Upper lobe of left lung (tissue), 6 donors: ENCODE measurements at regions not wholly inside any gene's neighbourhood (a gene's known extent, or its start where the extent isn't known, plus 50 kb on each side); places are given as distances from the start of the nearest gene placed in this dataset.
"Not testable (repeated sequence)": the region's sequence is repeated elsewhere in the genome, so short reads cannot be mapped to it uniquely, and the experiment has no call there.

Experiments used
- ATAC-seq, 2 donors: fragments of 200-7000 bp; cut with Tn5 transposase; one replicate each; pipeline ENCODE4 v1.9.1; 2022; ENCODE audit warnings: mild to moderate bottlenecking in 2 of 2, moderate library complexity in 2 of 2; ENCODE audit not compliant: low FRiP score in 2 of 2
- DNase-seq, 2 donors: peaks; one replicate each; pipeline ENCODE4 v3.0.0-alpha.2; 2019 to 2020
- H3K27ac ChIP-seq, 4 donors: fragments of 200-600 bp; sonication (generic); one replicate each; pipeline ENCODE4 v1.5.1; 2016 to 2019
- H3K27me3 ChIP-seq, 4 donors: fragments of 200-600 bp; sonication (generic); one replicate each; pipeline ENCODE4 v1.5.1; 2017 to 2019
- H3K36me3 ChIP-seq, 4 donors: fragments of 200-600 bp; sonication (generic); one replicate each; pipeline ENCODE4 v1.5.1; 2016 to 2019
- H3K4me1 ChIP-seq, 4 donors: fragments of 200-600 bp; sonication (generic); one replicate each; pipeline ENCODE4 v1.5.1; 2018 to 2019
- H3K4me3 ChIP-seq, 4 donors: fragments of 200-600 bp; sonication (generic); one replicate each; pipeline ENCODE4 v1.5.1; 2017 to 2019; ENCODE audit warnings: mild to moderate bottlenecking in 2 of 4, moderate library complexity in 1 of 4
- H3K9me3 ChIP-seq, 4 donors: fragments of 200-600 bp; sonication (generic); one replicate each; pipeline ENCODE4 v1.5.1; 2018 to 2019
- WGBS, 2 donors: methylation state at CpG; one replicate each; pipeline ENCODE4 v1.1.5; 2017 to 2018; 5-methylcytosine and 5-hydroxymethylcytosine counted together
- donor health status: DM: no; HTN: no; CAD: no; lungs with moderate emphysema.
- donor health status: DM: no; HTN: yes; CAD: no; lungs with severe emphysema.

DNA sequence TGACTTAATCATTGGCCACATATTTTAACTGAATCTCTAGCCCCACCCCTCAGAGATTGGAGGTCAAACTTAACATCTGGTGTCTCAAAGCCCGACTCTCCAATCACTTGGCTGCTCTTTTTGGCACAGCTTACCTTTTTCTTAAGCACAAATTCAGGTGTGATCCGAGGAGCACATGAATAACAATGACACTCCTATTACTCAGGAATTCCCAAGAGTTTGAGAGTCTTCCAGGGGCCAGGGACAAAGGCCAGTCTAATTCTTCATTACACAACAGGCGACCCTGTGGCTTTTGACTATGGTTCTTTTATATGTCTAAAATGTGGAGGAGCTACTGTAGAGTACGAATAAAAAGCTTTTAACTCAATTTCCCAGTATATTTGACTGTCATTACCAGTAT lies 190.7 kb upstream of the FAM240B start:
- H3K4me1 ChIP-seq, ATAC-seq, H3K27me3 ChIP-seq, H3K9me3 ChIP-seq, H3K36me3 ChIP-seq, H3K27ac ChIP-seq, H3K4me3 ChIP-seq, DNase-seq: not testable (repeated sequence)
- WGBS, 2 donors, result 10 to 61% methylated on average over 2 to 3 of the region's 4 CpGs

DNA sequence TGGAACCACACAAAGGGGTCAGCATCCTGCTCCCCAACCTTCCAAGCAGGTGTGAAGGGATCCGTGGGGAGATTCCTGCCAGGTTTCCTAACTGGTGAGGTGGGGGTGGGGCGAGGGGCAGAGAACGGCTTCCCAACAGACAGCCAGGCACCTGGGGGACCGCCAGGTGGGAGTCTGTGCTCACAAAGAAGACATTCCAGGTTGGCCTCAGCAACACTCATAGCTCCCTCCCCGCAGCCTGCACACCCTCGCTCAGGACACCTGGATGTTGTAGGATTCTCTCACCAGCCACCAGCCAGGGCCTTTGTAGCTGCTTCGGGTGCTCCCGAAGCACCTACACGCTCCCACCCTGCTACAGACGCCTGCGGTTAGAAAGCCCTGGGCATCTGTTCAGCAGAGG lies 184.8 kb upstream of the FAM240B start:
- no CpG with 5 or more reads among the region's 11 CpGs for WGBS, 2 donors
- H3K4me3 ChIP-seq, result not testable (repeated sequence)

DNA sequence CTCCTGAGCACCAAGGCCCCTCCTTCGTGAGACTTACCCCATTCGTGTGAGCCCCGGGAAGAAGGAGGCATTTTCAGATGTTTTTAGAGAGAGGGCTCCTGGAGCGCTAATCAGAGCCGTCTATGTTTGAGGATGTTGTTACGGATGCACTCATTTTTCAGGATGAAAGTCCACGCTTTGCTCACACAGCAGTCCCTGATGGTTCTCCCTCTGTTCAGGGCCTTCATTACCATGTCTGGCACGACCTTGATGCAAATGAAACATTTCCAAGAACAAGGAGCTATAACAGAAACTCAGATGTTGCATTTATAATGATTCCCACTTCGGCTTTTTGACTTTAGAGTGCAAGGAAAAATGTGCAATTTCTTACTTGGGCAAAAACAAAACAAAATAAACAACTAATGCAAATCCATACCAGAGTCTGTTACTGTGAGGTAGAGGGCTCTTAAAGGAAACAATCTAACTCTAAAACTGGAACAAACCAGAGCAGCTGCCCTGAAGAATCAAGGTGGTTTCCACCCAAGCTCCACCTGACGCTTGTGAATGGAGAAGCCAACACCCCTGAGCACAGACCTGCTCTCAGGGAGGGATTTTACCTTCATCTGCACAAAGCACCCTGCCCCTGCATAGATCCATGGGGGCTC lies 181.7 kb upstream of the FAM240B start:
- not testable (repeated sequence) for H3K4me1 ChIP-seq, H3K36me3 ChIP-seq, H3K4me3 ChIP-seq, H3K9me3 ChIP-seq, ATAC-seq, DNase-seq, H3K27me3 ChIP-seq, H3K27ac ChIP-seq
- no CpG with 5 or more reads among the region's 10 CpGs for WGBS, 2 donors

More for the DNA sequence above, 184.8 kb upstream of the FAM240B start:
- not testable (repeated sequence) for H3K4me1 ChIP-seq, ATAC-seq, H3K27ac ChIP-seq, H3K36me3 ChIP-seq, H3K27me3 ChIP-seq, DNase-seq, H3K9me3 ChIP-seq

DNA sequence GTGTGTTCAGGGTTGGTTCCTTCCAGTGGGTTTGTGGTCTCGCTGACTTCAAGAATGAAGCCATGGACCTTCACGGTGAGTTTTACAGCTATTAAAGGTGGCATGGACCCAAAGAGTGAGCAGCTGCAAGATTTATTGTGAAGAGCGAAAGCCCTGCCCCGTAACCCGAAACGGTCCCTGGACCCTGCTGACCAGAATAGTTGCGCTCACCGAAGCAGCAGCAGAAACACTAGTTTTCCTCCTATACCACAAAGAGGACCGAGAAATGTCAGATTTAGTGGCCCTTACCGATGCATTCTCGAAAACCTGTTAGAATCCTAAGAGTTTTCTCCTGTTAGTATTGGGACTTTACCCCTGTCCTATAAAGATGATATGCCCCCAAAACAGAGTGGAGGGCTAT lies 176.5 kb upstream of the FAM240B start:
- not testable (repeated sequence) for H3K4me1 ChIP-seq, H3K36me3 ChIP-seq, H3K4me3 ChIP-seq, H3K27me3 ChIP-seq, DNase-seq, H3K27ac ChIP-seq, ATAC-seq, H3K9me3 ChIP-seq
- 93 to 100% methylated on average over 1 to 8 of the region's 11 CpGs for WGBS, 2 donors

DNA sequence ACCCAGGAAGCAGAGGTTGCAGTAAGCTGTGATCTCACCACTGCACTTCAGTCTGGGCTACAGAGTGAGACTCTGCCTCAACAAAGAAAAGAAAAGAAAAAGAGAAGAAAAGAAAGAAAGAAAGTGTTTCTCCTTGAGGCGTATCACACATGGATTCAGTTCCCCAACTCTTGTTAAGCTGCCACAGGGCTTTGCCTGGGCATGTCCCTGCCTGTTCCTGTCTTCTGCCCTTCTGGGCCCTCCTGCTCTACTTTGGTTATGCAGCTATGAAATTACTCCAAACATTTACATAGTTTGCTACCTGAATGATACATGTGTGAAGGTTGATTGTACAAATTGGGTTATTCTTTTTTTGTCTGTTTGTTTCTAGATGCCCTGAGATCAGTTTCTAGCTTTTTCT lies 175.3 kb upstream of the FAM240B start:
- not testable (repeated sequence) for H3K36me3 ChIP-seq, H3K4me1 ChIP-seq, H3K27me3 ChIP-seq, ATAC-seq, H3K27ac ChIP-seq, H3K9me3 ChIP-seq, DNase-seq, H3K4me3 ChIP-seq
- WGBS, 2 donors, result no CpG with 5 or more reads among the region's 1 CpG

DNA sequence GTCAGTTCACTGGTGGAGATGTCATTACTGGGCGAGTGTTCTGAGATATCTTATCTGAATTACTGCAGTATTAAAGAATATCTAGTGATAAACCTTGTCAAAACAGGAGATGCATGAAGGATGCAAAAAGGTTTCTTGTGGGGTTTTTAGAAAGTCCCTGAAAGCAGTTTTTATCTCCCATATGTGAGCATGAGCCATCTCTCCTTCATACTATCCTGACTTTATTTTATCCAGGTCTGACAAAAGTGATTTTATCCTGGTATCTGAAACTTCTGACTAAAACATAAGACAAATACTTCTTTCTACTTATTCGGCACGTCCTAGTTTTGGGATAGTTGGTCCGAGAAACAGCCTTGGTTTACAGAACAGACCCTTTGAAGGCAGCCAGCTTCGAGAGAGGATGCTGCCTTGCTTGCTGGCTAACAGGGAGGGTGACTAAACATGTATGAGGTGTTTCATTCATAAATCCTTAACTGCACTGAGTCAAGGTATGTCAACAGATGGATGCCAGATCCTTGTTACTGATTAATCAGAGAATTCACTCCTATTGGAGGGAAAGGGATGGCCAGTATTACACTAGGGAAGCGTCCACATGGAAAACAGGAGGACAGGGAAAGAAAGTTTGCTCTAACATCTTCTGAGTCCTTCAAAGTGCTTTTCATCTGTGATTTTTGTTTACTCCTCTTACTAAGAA lies 172.8 kb upstream of the FAM240B start:
- not testable (repeated sequence) for H3K36me3 ChIP-seq, H3K27ac ChIP-seq, H3K4me1 ChIP-seq, H3K9me3 ChIP-seq, DNase-seq, ATAC-seq, H3K27me3 ChIP-seq, H3K4me3 ChIP-seq
- whole genome bisulfite sequencing, 2 donors, result 87% methylated on average over 3 of the region's 6 CpGs; no CpG with 5 or more reads in 1 of the 2 donors

DNA sequence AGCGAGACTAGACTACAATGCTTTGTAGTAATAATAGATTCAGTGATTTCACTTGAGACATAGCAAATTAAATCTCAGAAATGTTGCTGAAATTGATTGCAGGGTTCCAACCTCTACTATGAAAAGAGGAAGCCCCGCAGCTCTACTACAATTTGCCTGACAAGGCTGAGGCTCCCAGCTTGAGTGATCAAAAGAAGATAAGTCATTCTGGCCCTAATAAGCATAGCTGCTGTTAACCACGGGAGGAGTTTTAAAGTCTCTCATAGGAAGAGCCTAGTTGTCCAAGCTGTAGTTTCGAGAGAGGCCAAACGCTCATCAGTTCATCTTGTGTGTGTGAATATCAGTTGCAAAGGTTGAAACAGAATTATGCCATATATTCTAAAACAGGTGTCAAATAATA lies 166.1 kb upstream of the FAM240B start:
- not testable (repeated sequence) for H3K27me3 ChIP-seq, H3K27ac ChIP-seq, H3K4me3 ChIP-seq, ATAC-seq, H3K36me3 ChIP-seq, H3K4me1 ChIP-seq, H3K9me3 ChIP-seq, DNase-seq
- 20 to 86% methylated on average over 1 to 2 of the region's 5 CpGs for WGBS, 2 donors

DNA sequence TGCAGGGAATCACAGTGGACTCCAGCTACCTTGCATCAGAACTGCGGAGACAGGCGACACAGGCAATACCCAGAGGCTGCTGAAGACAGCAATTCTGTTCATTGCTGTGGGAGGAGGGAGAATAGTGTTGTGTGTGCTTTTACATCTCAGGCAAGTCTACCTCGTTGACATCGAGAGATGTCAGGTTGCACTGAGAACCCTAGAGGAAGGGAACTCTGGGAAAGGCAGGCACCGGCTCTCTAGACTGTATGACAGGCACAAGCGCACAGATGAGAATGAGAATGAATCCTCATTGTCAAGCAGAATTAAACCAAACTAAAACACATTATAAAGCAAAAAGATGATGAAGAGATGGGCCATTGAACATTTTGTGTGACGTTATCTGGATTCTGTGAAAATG lies 155.7 kb upstream of the FAM240B start:
- not testable (repeated sequence) for H3K9me3 ChIP-seq, H3K4me3 ChIP-seq, H3K27me3 ChIP-seq, ATAC-seq, H3K27ac ChIP-seq, H3K4me1 ChIP-seq, DNase-seq, H3K36me3 ChIP-seq
- 66 to 91% methylated on average over 3 to 4 of the region's 7 CpGs for WGBS, 2 donors

DNA sequence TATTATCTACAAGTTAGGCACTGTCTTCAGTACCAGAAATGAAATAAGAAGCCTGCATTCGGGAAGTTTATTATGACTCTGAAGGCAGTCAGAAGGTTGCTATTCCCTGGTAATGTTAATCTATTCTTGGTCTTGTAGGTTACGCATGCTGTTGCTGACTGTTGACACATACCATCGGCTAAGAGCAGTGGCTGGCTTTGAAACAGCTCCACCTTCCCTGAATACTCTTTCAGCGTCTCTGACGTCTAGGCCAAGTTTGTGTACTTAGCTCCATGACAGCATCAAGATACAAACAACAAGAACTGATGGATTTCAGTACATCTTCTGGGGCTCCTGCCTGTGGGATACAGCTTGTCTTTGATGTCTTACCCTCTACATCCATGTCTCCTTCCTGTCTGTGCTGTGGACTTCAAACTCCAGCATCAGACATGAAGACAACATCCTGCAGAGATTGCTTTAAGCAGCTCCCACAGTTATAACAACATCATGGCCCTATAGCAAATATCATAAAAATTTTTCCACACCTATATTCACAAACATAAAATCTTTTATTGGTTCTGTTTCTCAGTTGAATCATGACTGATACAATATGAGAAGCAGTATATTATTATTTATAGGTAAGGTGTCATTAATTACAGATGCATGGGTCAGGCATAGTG lies 151.5 kb upstream of the FAM240B start:
- H3K27me3 ChIP-seq, H3K9me3 ChIP-seq, H3K36me3 ChIP-seq, H3K4me3 ChIP-seq, H3K27ac ChIP-seq, H3K4me1 ChIP-seq, DNase-seq, ATAC-seq: not testable (repeated sequence)
- WGBS, 2 donors, result no CpG with 5 or more reads among the region's 5 CpGs

DNA sequence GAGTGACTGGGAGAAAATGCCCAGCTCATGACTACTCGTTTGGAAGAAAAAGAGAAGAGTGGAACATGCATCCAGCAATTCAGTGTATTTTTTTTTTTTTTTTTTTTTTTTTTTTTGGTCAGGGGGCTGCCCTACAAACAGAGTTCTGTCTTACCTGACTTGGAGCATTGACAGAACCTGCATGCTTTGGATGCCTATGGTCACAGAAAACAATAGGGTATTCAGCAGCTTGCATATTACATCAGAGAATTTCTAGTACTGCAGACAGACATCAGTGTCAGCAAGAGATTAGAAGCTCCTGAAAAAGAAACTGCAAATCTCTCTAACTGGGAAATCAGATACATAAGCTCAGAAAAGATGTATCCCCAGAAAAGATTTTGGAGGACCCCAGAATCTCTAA lies 139.9 kb upstream of the FAM240B start:
- H3K27ac ChIP-seq, DNase-seq, H3K4me3 ChIP-seq, H3K27me3 ChIP-seq, H3K36me3 ChIP-seq, H3K9me3 ChIP-seq, H3K4me1 ChIP-seq, ATAC-seq: not testable (repeated sequence)
- no CpG with 5 or more reads among the region's 1 CpG for WGBS, 2 donors

DNA sequence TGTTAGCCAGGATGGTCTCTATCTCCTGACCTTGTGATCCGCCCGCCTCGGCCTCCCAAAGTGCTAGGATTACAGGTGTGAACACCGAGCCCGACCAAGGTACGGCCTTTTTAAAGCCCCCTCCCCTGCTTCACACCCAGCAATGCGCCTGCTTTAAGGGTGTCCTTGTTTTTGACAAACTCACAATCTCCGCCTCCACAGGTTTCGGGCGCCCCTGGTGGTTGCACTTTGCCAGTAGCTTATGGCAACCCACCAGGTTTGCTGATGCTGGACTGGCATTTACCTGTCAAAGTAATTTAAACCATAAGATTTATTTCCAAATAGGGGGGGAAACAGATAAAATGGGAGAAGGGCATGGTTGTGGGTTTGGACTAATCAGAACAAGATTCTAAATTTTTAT lies 129.0 kb upstream of the FAM240B start:
- not testable (repeated sequence) for H3K4me3 ChIP-seq, H3K27me3 ChIP-seq, H3K9me3 ChIP-seq, DNase-seq, H3K4me1 ChIP-seq, H3K36me3 ChIP-seq, H3K27ac ChIP-seq, ATAC-seq
- WGBS, 2 donors, result no CpG with 5 or more reads among the region's 10 CpGs

DNA sequence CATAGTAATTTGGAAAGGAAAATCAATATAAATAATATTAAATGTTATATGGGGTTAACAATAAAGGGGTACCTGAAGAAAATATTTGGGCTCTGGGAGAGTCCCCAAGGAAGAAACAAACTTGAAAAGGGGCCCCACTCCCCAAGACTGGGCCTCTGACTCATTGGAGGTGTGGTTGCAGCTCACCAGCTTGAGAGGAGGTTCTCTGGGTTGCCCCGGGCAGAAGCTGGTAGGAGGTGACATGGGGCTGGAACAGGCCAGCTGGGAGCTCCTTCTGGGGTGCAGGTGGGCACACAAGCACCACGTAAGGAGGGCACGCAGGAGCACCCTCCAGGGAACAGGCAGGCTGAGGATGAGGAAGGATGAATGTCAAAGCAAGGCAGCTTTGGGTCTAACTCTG lies 120.3 kb upstream of the FAM240B start:
- not testable (repeated sequence) for ATAC-seq, H3K27me3 ChIP-seq, H3K4me1 ChIP-seq, H3K4me3 ChIP-seq, H3K27ac ChIP-seq, DNase-seq, H3K9me3 ChIP-seq, H3K36me3 ChIP-seq
- WGBS, 2 donors, result 83% methylated on average over 1 of the region's 3 CpGs; no CpG with 5 or more reads in 1 of the 2 donors

DNA sequence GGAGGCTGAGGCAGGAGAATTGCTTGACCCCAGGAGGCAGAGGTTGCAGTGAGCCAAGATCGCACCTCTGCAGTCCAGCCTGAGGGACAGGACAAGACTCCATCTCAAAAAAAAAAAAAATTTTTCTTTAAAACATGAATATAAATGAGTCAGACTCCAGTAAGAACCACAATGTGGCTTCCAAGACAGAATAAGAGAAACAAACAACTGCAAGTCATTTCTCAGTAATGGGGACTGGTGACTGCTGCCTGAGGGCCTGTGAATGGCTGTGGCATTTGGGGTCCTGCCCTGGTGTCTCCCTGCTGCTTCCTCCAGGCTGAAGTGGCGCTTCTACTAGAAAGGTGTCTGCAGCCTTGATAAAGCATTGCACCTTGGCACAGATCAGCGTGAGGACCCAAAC lies 113.8 kb upstream of the FAM240B start:
- not testable (repeated sequence) for H3K9me3 ChIP-seq, H3K36me3 ChIP-seq, H3K27ac ChIP-seq, H3K4me1 ChIP-seq, H3K4me3 ChIP-seq, H3K27me3 ChIP-seq, ATAC-seq, DNase-seq
- WGBS, 2 donors, result 55 to 80% methylated on average over 1 of the region's 3 CpGs
